IMR-90 (cell line): ENCODE measurements at regions not wholly inside any gene's neighbourhood (a gene's known extent, or its start where the extent isn't known, plus 50 kb on each side); places are given as distances from the start of the nearest gene placed in this dataset.

Source experiments
- ATAC-seq: fragments of 200-7000 bp; cut with Tn5 transposase; 2 replicates; pipeline ENCODE4 v1.9.1; 2020; ENCODE audit warnings: low read depth, mild to moderate bottlenecking, moderate library complexity
- BruUV-seq: library from RNA; stranded (reverse); fragments of 400-500 nt; replicated peaks from 2 replicates; lab custom pipeline; 2021; lab: Mats Ljungman, UMichigan
- CTCF ChIA-PET: fragments of 300-600 bp; formaldehyde crosslinking; extraction: SDS; loops from one replicate; lab custom pipeline; 2021; ENCODE audit warnings: antibody characterized with exemption; lab: Yijun Ruan, JAX
- POLR2A ChIA-PET: fragments of 300-600 bp; sonication (Branson Sonifier 250); formaldehyde crosslinking; loops from one replicate; lab custom pipeline; 2022; ENCODE audit warnings: antibody characterized with exemption; ENCODE audit not compliant: unreplicated experiment; lab: Charles Lee
- DNase-seq: peaks from one replicate; pipeline ENCODE4 v3.0.0; 2013
- H2AFZ ChIP-seq: replicated peaks from 2 replicates; pipeline ENCODE3; 2013; ENCODE audit warnings: low read length, mild to moderate bottlenecking; ENCODE audit not compliant: poor library complexity
- H2AK5ac ChIP-seq: 2 replicates; pipeline ENCODE4 v1.6.1; 2013; ENCODE audit warnings: low read depth, low read length, inconsistent platforms
- H2AK9ac ChIP-seq: replicated peaks from 2 replicates; pipeline ENCODE3; 2013; ENCODE audit warnings: mild to moderate bottlenecking, low read depth, low read length, moderate library complexity; ENCODE audit not compliant: poor library complexity
- H2BK120ac ChIP-seq: 2 replicates; pipeline ENCODE4 v1.6.1; 2013; ENCODE audit warnings: low read depth, low read length, inconsistent platforms
- H2BK15ac ChIP-seq: 3 replicates; pipeline ENCODE4 v1.6.1; 2013; ENCODE audit warnings: low read depth, low read length, inconsistent platforms
- H2BK20ac ChIP-seq: 2 replicates; pipeline ENCODE4 v1.6.1; 2013; ENCODE audit warnings: low read depth, mild to moderate bottlenecking, inconsistent platforms, low read length, moderate library complexity
- H2BK5ac ChIP-seq: 2 replicates; pipeline ENCODE4 v1.6.1; 2013; ENCODE audit warnings: mild to moderate bottlenecking, low read depth, low read length, inconsistent platforms; ENCODE audit not compliant: poor library complexity, severe bottlenecking
- H3K14ac ChIP-seq: replicated peaks from 2 replicates; pipeline ENCODE4 v1.6.1; 2013; ENCODE audit warnings: low read depth, low read length, inconsistent platforms
- H3K18ac ChIP-seq: 2 replicates; pipeline ENCODE4 v1.6.1; 2013; ENCODE audit warnings: low read depth, low read length, control low read depth
- H3K23ac ChIP-seq: 2 replicates; pipeline ENCODE4 v1.6.1; 2013; ENCODE audit warnings: low read depth, low read length, inconsistent platforms
- H3K27ac ChIP-seq: 2 replicates; pipeline ENCODE4 v1.5.1; 2013; ENCODE audit warnings: mild to moderate bottlenecking, control low read depth, low read length; ENCODE audit not compliant: insufficient read depth
- H3K27me3 ChIP-seq: 2 replicates; pipeline ENCODE4 v1.6.1; 2013; ENCODE audit warnings: low read length; ENCODE audit not compliant: control insufficient read depth, insufficient read depth
- H3K36me3 ChIP-seq: 2 replicates; pipeline ENCODE4 v1.6.1; 2013; ENCODE audit warnings: low read length, mixed read lengths; ENCODE audit not compliant: control insufficient read depth, insufficient read depth
- H3K4ac ChIP-seq: 2 replicates; pipeline ENCODE4 v1.6.1; 2013; ENCODE audit warnings: low read depth, low read length, inconsistent platforms
- H3K4me1 ChIP-seq: 2 replicates; pipeline ENCODE4 v1.6.1; 2013; ENCODE audit warnings: low read length, mixed read lengths; ENCODE audit not compliant: control insufficient read depth, insufficient read depth
- H3K4me2 ChIP-seq: 2 replicates; pipeline ENCODE4 v1.6.1; 2013; ENCODE audit warnings: low read depth, mild to moderate bottlenecking, control low read depth, low read length, moderate library complexity
- H3K4me3 ChIP-seq: 2 replicates; pipeline ENCODE4 v1.5.1; 2013; ENCODE audit warnings: low read depth, mild to moderate bottlenecking, control low read depth, low read length, moderate library complexity; ENCODE audit not compliant: insufficient read depth
- H3K56ac ChIP-seq: 2 replicates; pipeline ENCODE4 v1.6.1; 2013; ENCODE audit warnings: low read length, inconsistent platforms; ENCODE audit not compliant: insufficient read depth; ENCODE audit errors: extremely low read depth
- H3K79me1 ChIP-seq, 2 experiments: 2 replicates each; pipeline ENCODE4 v1.6.1; 2013; ENCODE audit warnings: low read length in 2 of 2, inconsistent platforms in 1 of 2, low read depth in 1 of 2
- H3K9ac ChIP-seq: 2 replicates; pipeline ENCODE4 v1.6.1; 2013; ENCODE audit warnings: low read depth, low read length, control low read depth
- H3K9me1 ChIP-seq: 2 replicates; pipeline ENCODE4 v1.6.1; 2013; ENCODE audit warnings: low read length, inconsistent platforms; ENCODE audit not compliant: insufficient read depth
- H3K9me3 ChIP-seq: 2 replicates; pipeline ENCODE4 v1.6.1; 2013; ENCODE audit warnings: low read length; ENCODE audit not compliant: control insufficient read depth, insufficient read depth
- H4K20me1 ChIP-seq: 2 replicates; pipeline ENCODE4 v1.6.1; 2013; ENCODE audit warnings: low read length, inconsistent platforms; ENCODE audit not compliant: insufficient read depth
- H4K5ac ChIP-seq: 2 replicates; pipeline ENCODE4 v1.6.1; 2013; ENCODE audit warnings: mild to moderate bottlenecking, low read depth, low read length, control low read depth
- H4K8ac ChIP-seq, 2 experiments: 2 replicates each; pipeline ENCODE4 v1.6.1; 2013; ENCODE audit warnings: low read depth in 2 of 2, low read length in 2 of 2, control low read depth in 1 of 2, inconsistent platforms in 1 of 2
- H4K91ac ChIP-seq: 2 replicates; pipeline ENCODE4 v1.6.1; 2013; ENCODE audit warnings: low read depth, low read length, inconsistent platforms; ENCODE audit not compliant: insufficient read depth
- BHLHE40 ChIP-seq: fragments of 150-350 bp; IDR thresholded peaks from 2 replicates; pipeline ENCODE4 v1.6.1; 2016; ENCODE audit warnings: mild to moderate bottlenecking, low read depth, low read length
- CEBPB ChIP-seq: IDR thresholded peaks from 2 replicates; pipeline ENCODE4 v1.6.1; 2012; ENCODE audit warnings: low read depth, low read length, improper control_type of control experiment
- CHD1 ChIP-seq: IDR thresholded peaks from 2 replicates; pipeline ENCODE4 v1.6.1; 2012; ENCODE audit warnings: low read depth, low read length, improper control_type of control experiment
- FOS ChIP-seq: fragments of 150-350 bp; IDR thresholded peaks from 2 replicates; pipeline ENCODE4 v1.6.1; 2016; ENCODE audit warnings: low read depth, low read length
- MAFK ChIP-seq: IDR thresholded peaks from 2 replicates; pipeline ENCODE4 v1.6.1; 2012; ENCODE audit warnings: low read depth, low read length, improper control_type of control experiment
- MAZ ChIP-seq: IDR thresholded peaks from 2 replicates; pipeline ENCODE4 v1.6.1; 2012; ENCODE audit warnings: low read depth, mild to moderate bottlenecking, low read length, improper control_type of control experiment, moderate library complexity, borderline replicate concordance
- MXI1 ChIP-seq: IDR thresholded peaks from 2 replicates; pipeline ENCODE4 v1.6.1; 2012; ENCODE audit warnings: low read depth, mild to moderate bottlenecking, low read length, moderate library complexity, borderline replicate concordance
- NFE2L2 ChIP-seq: fragments of 150-350 bp; IDR thresholded peaks from 2 replicates; pipeline ENCODE4 v1.6.1; 2016; ENCODE audit warnings: low read depth, mild to moderate bottlenecking, low read length
- POLR2A ChIP-seq: IDR thresholded peaks from 2 replicates; pipeline ENCODE4 v1.6.1; 2012; ENCODE audit warnings: mild to moderate bottlenecking, low read depth, low read length
- RAD21 ChIP-seq: IDR thresholded peaks from 2 replicates; pipeline ENCODE4 v1.6.1; 2012; ENCODE audit warnings: low read length, improper control_type of control experiment
- RCOR1 ChIP-seq: IDR thresholded peaks from 2 replicates; pipeline ENCODE4 v1.6.1; 2012; ENCODE audit warnings: mild to moderate bottlenecking, low read length, improper control_type of control experiment; ENCODE audit not compliant: insufficient replicate concordance
- RFX5 ChIP-seq: IDR thresholded peaks from 2 replicates; pipeline ENCODE4 v1.8.0; 2012; ENCODE audit warnings: low read depth, mild to moderate bottlenecking, low read length, moderate library complexity
- SMC3 ChIP-seq: fragments of 150-350 bp; IDR thresholded peaks from 2 replicates; pipeline ENCODE4 v1.6.1; 2016; ENCODE audit warnings: low read depth, mild to moderate bottlenecking, antibody characterized with exemption, low read length, moderate library complexity
- WGBS, 2 experiments: methylation state at CpG; one replicate each; pipeline versions ENCODE4 v1.1.5 to v1.1.7; 2013; ENCODE audit warnings: missing lambda C conversion rate in 2 of 2; ENCODE audit not compliant: insufficient read length in 1 of 2; ENCODE audit errors: extremely low coverage in 2 of 2; 5-methylcytosine and 5-hydroxymethylcytosine counted together
- dilution Hi-C: fragments of 300-500 bp; cut with HindIII; formaldehyde crosslinking; loops from one replicate; pipeline ENCODE4 v1.14.3; 2018; ENCODE audit warnings: low sequenced_read_pairs; ENCODE audit not compliant: unreplicated experiment
- in situ Hi-C: fragments of 300-500 bp; cut with MboI; formaldehyde crosslinking; loops from 3 replicates; pipeline ENCODE4 v1.14.3; 2019; ENCODE audit warnings: low sequenced_read_pairs, inconsistent platforms, mixed read lengths
- intact Hi-C: fragments of 100-400 bp; cut with micrococcal nuclease; formaldehyde crosslinking; loops from 2 replicates; pipeline ENCODE4 v1.10.0; 2022
- TF ChIP-seq, protein P1 (sequence below): fragments of 150-350 bp; IDR thresholded peaks from 2 replicates; pipeline ENCODE4 v1.6.1; 2016; ENCODE audit warnings: low read depth, mild to moderate bottlenecking, low read length, moderate library complexity, borderline replicate concordance
- TF ChIP-seq, protein P2 (sequence below): conservative IDR thresholded peaks from 2 replicates; pipeline ENCODE4 v1.5.1; 2012; ENCODE audit warnings: mild to moderate bottlenecking, low read depth, low read length, improper control_type of control experiment

DNA sequence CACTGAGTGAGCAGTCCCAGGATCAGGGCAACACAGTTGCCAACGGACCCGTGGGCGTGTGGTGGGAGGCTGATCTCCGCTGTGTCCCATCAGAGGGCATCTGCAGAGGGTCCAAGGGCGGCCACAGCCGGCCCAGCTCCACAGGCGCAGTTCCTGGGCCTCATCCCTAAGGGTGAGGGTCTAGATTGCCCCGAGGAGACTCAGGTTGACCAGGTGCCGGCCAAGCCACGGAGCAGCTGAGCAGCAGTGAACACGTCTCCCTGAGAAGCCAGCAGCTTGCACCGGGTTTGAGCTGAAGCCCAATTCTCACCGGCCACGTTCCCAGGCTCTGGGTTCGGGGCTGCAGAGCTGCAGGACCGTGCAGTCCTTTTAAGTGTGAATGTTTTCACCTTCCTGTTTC, 58.8 kb upstream of the ADGRA1 start:
- Histone ChIP-seq H4K8ac (no peak overlapping the region), H3K14ac (no peak overlapping the region), H3K9me3 (no peaks in the 10 kb centered on the region), H3K27ac (no peak overlapping the region), H2BK120ac (no peak overlapping the region), H3K27me3 (peaks cover 4% of the 10 kb centered on the region; the same call in 1 of the 2 replicates), H3K56ac (no peak overlapping the region), H3K36me3 (no peaks in the 10 kb centered on the region), H4K5ac (no peak overlapping the region), H2BK15ac (no peak overlapping the region), H2AK9ac (no peak overlapping the region), H3K9me1 (no peaks in the 10 kb centered on the region), H2AK5ac (no peak overlapping the region), H3K4me3 (no peak overlapping the region), H2AFZ (no peak overlapping the region), H4K20me1 (no peaks in the 10 kb centered on the region), H3K4ac (no peak overlapping the region), H3K4me1 (no peaks in the 10 kb centered on the region), H4K91ac (no peak overlapping the region), H2BK20ac (no peak overlapping the region), H2BK5ac (no peak overlapping the region), H3K18ac (no peak overlapping the region), H3K23ac (no peak overlapping the region), H3K4me2 (no peak overlapping the region), H3K9ac (no peak overlapping the region), H3K79me1 (no peaks in the 10 kb centered on the region)
- TF ChIP-seq MAFK (no peak), RAD21 (no peak), RFX5 (no peak), MAZ (no peak), NFE2L2 (no peak), CEBPB (no peak), RCOR1 (no peak), SMC3 (no peak), BHLHE40 (no peak), POLR2A (no peak), MXI1 (no peak), FOS (no peak), CHD1 (no peak)
- TF ChIP-seq, protein P1, sequence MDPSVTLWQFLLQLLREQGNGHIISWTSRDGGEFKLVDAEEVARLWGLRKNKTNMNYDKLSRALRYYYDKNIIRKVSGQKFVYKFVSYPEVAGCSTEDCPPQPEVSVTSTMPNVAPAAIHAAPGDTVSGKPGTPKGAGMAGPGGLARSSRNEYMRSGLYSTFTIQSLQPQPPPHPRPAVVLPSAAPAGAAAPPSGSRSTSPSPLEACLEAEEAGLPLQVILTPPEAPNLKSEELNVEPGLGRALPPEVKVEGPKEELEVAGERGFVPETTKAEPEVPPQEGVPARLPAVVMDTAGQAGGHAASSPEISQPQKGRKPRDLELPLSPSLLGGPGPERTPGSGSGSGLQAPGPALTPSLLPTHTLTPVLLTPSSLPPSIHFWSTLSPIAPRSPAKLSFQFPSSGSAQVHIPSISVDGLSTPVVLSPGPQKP = no peak
- TF ChIP-seq, protein P2, sequence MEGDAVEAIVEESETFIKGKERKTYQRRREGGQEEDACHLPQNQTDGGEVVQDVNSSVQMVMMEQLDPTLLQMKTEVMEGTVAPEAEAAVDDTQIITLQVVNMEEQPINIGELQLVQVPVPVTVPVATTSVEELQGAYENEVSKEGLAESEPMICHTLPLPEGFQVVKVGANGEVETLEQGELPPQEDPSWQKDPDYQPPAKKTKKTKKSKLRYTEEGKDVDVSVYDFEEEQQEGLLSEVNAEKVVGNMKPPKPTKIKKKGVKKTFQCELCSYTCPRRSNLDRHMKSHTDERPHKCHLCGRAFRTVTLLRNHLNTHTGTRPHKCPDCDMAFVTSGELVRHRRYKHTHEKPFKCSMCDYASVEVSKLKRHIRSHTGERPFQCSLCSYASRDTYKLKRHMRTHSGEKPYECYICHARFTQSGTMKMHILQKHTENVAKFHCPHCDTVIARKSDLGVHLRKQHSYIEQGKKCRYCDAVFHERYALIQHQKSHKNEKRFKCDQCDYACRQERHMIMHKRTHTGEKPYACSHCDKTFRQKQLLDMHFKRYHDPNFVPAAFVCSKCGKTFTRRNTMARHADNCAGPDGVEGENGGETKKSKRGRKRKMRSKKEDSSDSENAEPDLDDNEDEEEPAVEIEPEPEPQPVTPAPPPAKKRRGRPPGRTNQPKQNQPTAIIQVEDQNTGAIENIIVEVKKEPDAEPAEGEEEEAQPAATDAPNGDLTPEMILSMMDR = no peak
- DNase-seq = no peak
- ATAC-seq = no peak
- dilution Hi-C loops (no loop called here), intact Hi-C loops (no loop called here), in situ Hi-C loops (no loop called here)
- 66% methylated on average over 5 of the region's 16 CpGs; no CpG with 5 or more reads in 1 of the 2 experiments for WGBS, 2 experiments
- no TSS peak for BruUV-seq
- ChIA-PET CTCF (no interaction called here), POLR2A (no interaction called here)
